ENCODE measurements at regions not wholly inside any gene's neighbourhood (a gene's known extent, or its start where the extent isn't known, plus 50 kb on each side); places are given as distances from the start of the nearest gene placed in this dataset.
A peak's percentile ranks its signal among the peaks of the same experiment; 100 is the strongest.

- no peak overlapping the region for H3K4me3 ChIP-seq
- no peak for DNase-seq (ENCODE audit: low spot score)
- Mint-ChIP-seq H3K27ac (peak overlapping the region; percentile 40), H3K9me3 (no peaks in the 10 kb centered on the region), H3K27me3 (ENCODE audit: insufficient read depth, low read depth) (peaks cover 13% of the 10 kb centered on the region), H3K4me1 (peaks cover 40% of the 10 kb centered on the region), H3K4me3 (no peak overlapping the region), H3K36me3 (no peaks in the 10 kb centered on the region)
- peaks cover 14% of the 10 kb centered on the region for H3K27me3 ChIP-seq
- no peak overlapping the region for H3K9ac ChIP-seq
- H3K4me1 ChIP-seq: peaks cover 25% of the 10 kb centered on the region
- TF ChIP-seq EZH2phosphoT487 (IDR thresholded peaks at IDR 0.05) (no peak), CTCF (IDR thresholded peaks at IDR 0.05) (no peak), EZH2 (IDR thresholded peaks at IDR 0.05) (no peak)
- H2AFZ ChIP-seq (replicated peaks): no peak overlapping the region
- H3F3A ChIP-seq (ENCODE audit: low read depth): no peaks in the 10 kb centered on the region
- H3K27ac ChIP-seq: no peak overlapping the region
- no peaks in the 10 kb centered on the region for H4K20me1 ChIP-seq (ENCODE audit: low read depth)
- no peak overlapping the region for H3K4me2 ChIP-seq
- no peaks in the 10 kb centered on the region for H3K9me3 ChIP-seq (ENCODE audit: low read depth)
- no peaks in the 10 kb centered on the region for H3K79me2 ChIP-seq (ENCODE audit: low read depth)
- no peaks in the 10 kb centered on the region for H3K36me3 ChIP-seq
These were observed 194.3 kb upstream of the RPL38 start for GRCh38 chr17:74009056-74009625.

- H3K27ac Mint-ChIP-seq: peak overlapping the region; percentile 8
These were observed 192.6 kb upstream of the RPL38 start for GRCh38 chr17:74010903-74011302.

GRCh38 chr17:74011966-74012365 is 191.5 kb upstream of the RPL38 start:
- TF ChIP-seq EZH2 (IDR thresholded peaks at IDR 0.05) (no peak), CTCF (IDR thresholded peaks at IDR 0.05) (no peak), EZH2phosphoT487 (IDR thresholded peaks at IDR 0.05) (no peak)
- H3K4me1 Mint-ChIP-seq: peaks cover 54% of the 10 kb centered on the region

More at GRCh38 chr17:74010903-74011302, 192.6 kb upstream of the RPL38 start:
- no peaks in the 10 kb centered on the region for H3K36me3 ChIP-seq
- H2AFZ ChIP-seq (replicated peaks): no peak overlapping the region
- no peak overlapping the region for H3K4me3 ChIP-seq
- no peaks in the 10 kb centered on the region for H4K20me1 ChIP-seq (ENCODE audit: low read depth)
- Mint-ChIP-seq H3K4me1 (peaks cover 43% of the 10 kb centered on the region), H3K27me3 (ENCODE audit: insufficient read depth, low read depth) (peaks cover 7% of the 10 kb centered on the region), H3K4me3 (no peak overlapping the region), H3K36me3 (no peaks in the 10 kb centered on the region), H3K9me3 (no peaks in the 10 kb centered on the region)
- no peak for TF ChIP-seq EZH2 (IDR thresholded peaks at IDR 0.05)
- TF ChIP-seq CTCF (IDR thresholded peaks at IDR 0.05): no peak
- TF ChIP-seq EZH2phosphoT487 (IDR thresholded peaks at IDR 0.05): no peak
- peaks cover 26% of the 10 kb centered on the region for H3K4me1 ChIP-seq
- peak overlapping the region; percentile 31 for H3K4me2 ChIP-seq
- H3K9ac ChIP-seq: no peak overlapping the region
- H3K27me3 ChIP-seq: peaks cover 28% of the 10 kb centered on the region
- H3K9me3 ChIP-seq (ENCODE audit: low read depth): no peaks in the 10 kb centered on the region
- no peak overlapping the region for H3K27ac ChIP-seq
- no peaks in the 10 kb centered on the region for H3K79me2 ChIP-seq (ENCODE audit: low read depth)
- peaks cover 6% of the 10 kb centered on the region for H3F3A ChIP-seq (ENCODE audit: low read depth)
- DNase-seq (ENCODE audit: low spot score): peak; percentile 39

More at GRCh38 chr17:74011966-74012365, 191.5 kb upstream of the RPL38 start:
- Histone ChIP-seq H4K20me1 (ENCODE audit: low read depth) (peaks cover 9% of the 10 kb centered on the region), H3K4me3 (no peak overlapping the region), H3K4me2 (no peak overlapping the region), H3K27ac (no peak overlapping the region), H3F3A (ENCODE audit: low read depth) (peaks cover 16% of the 10 kb centered on the region), H3K9me3 (ENCODE audit: low read depth) (no peaks in the 10 kb centered on the region), H2AFZ (replicated peaks) (no peak overlapping the region), H3K27me3 (peaks cover 30% of the 10 kb centered on the region), H3K4me1 (peaks cover 37% of the 10 kb centered on the region), H3K36me3 (no peaks in the 10 kb centered on the region), H3K9ac (no peak overlapping the region), H3K79me2 (ENCODE audit: low read depth) (no peaks in the 10 kb centered on the region)
- H3K27ac Mint-ChIP-seq: no peak overlapping the region
- DNase-seq (ENCODE audit: low spot score): no peak
- no peaks in the 10 kb centered on the region for H3K9me3 Mint-ChIP-seq
- peaks cover 6% of the 10 kb centered on the region for H3K27me3 Mint-ChIP-seq (ENCODE audit: insufficient read depth, low read depth)
- no peaks in the 10 kb centered on the region for H3K36me3 Mint-ChIP-seq
- H3K4me3 Mint-ChIP-seq: no peak overlapping the region

All from neural progenitor cell (in vitro differentiated cells).